CD4-positive, alpha-beta T cell (primary cell): ENCODE measurements at regions not wholly inside any gene's neighbourhood (a gene's known extent, or its start where the extent isn't known, plus 50 kb on each side); places are given as distances from the start of the nearest gene placed in this dataset.

Experiments used
- ATAC-seq: fragments of 200-7000 bp; cut with Tn5 transposase; one replicate; pipeline ENCODE4 v1.10.0; 2022; ENCODE audit warnings: mild to moderate bottlenecking; ENCODE audit not compliant: poor library complexity
- CTCF ChIA-PET: fragments of 350-600 bp; sonication (Branson Sonifier 250); formaldehyde crosslinking; loops from one replicate; lab custom pipeline; 2021; ENCODE audit warnings: antibody characterized with exemption, inconsistent platforms; lab: Charles Lee
- POLR2A ChIA-PET: fragments of 350-600 bp; sonication (Branson Sonifier 250); formaldehyde crosslinking; loops from one replicate; lab custom pipeline; 2021; ENCODE audit warnings: antibody characterized with exemption, inconsistent platforms; lab: Charles Lee
- DNase-seq, 14 experiments: peaks; one replicate each; pipeline ENCODE4 v3.0.0-alpha.2; 2013 to 2020; ENCODE audit warnings: mixed read lengths in 2 of 14
- H3K27ac ChIP-seq, 2 donors: one replicate each; pipeline versions ENCODE4 v1.5.1 to v1.7.0; 2013; ENCODE audit warnings: low read length in 2 of 2, low read depth in 1 of 2, mild to moderate bottlenecking in 1 of 2
- H3K27me3 ChIP-seq, 2 experiments: 1 replicate in 1 of 2; 2 replicates in 1 of 2; pipeline versions ENCODE4 v1.6.1 to v1.7.0; 2013; ENCODE audit warnings: low read length in 2 of 2, control low read depth in 1 of 2, mild to moderate bottlenecking in 1 of 2, moderate library complexity in 1 of 2; ENCODE audit not compliant: insufficient read depth in 2 of 2, control insufficient read depth in 1 of 2
- H3K36me3 ChIP-seq: one replicate; pipeline ENCODE4 v1.6.1; 2013; ENCODE audit warnings: low read length, control low read depth; ENCODE audit not compliant: insufficient read depth
- H3K4me1 ChIP-seq: one replicate; pipeline ENCODE4 v1.6.1; 2013; ENCODE audit warnings: low read length, control low read depth; ENCODE audit not compliant: insufficient read depth
- H3K4me3 ChIP-seq: one replicate; pipeline ENCODE4 v1.5.1; 2013; ENCODE audit warnings: mild to moderate bottlenecking, low read length, moderate library complexity
- H3K9me3 ChIP-seq, 2 experiments: 1 replicate in 1 of 2; 2 replicates in 1 of 2; pipeline versions ENCODE4 v1.6.1 to v1.7.0; 2013; ENCODE audit warnings: low read length in 2 of 2, mild to moderate bottlenecking in 2 of 2, control low read depth in 1 of 2, moderate library complexity in 1 of 2; ENCODE audit not compliant: control insufficient read depth in 1 of 2, insufficient read depth in 1 of 2
- H3K27ac Mint-ChIP-seq: one replicate; pipeline ENCODE4 v1.8.0; 2020; ENCODE audit warnings: mixed read lengths
- H3K27me3 Mint-ChIP-seq: one replicate; pipeline ENCODE4 v1.8.0; 2021; ENCODE audit warnings: mixed read lengths
- H3K36me3 Mint-ChIP-seq: one replicate; pipeline ENCODE4 v1.8.0; 2021; ENCODE audit warnings: low read depth, mixed read lengths
- H3K4me1 Mint-ChIP-seq: one replicate; pipeline ENCODE4 v1.8.0; 2021; ENCODE audit warnings: low read depth, mixed read lengths
- H3K4me3 Mint-ChIP-seq: one replicate; pipeline ENCODE4 v1.8.0; 2020; ENCODE audit warnings: mild to moderate bottlenecking, mixed read lengths
- H3K9me3 Mint-ChIP-seq: one replicate; pipeline ENCODE4 v1.8.0; 2020; ENCODE audit warnings: mixed read lengths
- intact Hi-C, 2 experiments: fragments of 100-400 bp; cut with DNase I in 1 of 2; cut with micrococcal nuclease in 1 of 2; formaldehyde crosslinking; loops; one replicate each; pipeline versions ENCODE4 v1.15.1 to v1.9.0; 2023 to 2025; cut with DNase I, micrococcal nuclease
- TF ChIP-seq, protein P1 (sequence below): fragments of 200-600 bp; IDR thresholded peaks from one replicate; pipeline ENCODE4 v1.8.0; 2022; ENCODE audit warnings: antibody characterized with exemption, mild to moderate bottlenecking

DNA sequence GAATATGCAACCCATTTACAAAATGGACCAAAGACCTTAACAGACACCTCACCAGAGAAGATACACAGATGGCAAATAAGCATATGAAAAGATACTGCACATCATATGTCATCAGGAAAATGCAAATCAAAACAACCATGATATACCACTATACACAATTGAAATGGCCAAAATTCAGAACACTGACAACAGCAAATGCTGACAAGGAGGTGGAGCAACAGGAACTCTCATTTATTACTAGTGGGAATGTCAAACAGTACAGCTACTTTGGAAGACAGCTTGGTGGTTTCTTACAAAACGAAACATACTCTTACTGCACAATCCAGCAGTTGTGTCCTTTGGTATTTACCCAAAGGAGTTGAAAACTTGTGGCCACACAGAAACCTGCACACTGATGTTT, 50.0 kb upstream of the PCGF5 start:
- H3K4me3 ChIP-seq, result no peak overlapping the region
- ChIA-PET POLR2A (interaction anchor here (0.6 kb wide), 1 partner anchor 178 kb away, joined by 3 read pairs; no protein-coding TSS in a partner anchor), CTCF (interaction anchor here (1.0 kb wide), 1 partner anchor 12 kb away, joined by 3 read pairs; no protein-coding TSS in a partner anchor)
- no peak overlapping the region for H3K27ac Mint-ChIP-seq
- H3K27me3 ChIP-seq, result no peaks in the 10 kb centered on the region
- peaks cover 3% of the 10 kb centered on the region for H3K4me1 ChIP-seq
- peaks cover 4% of the 10 kb centered on the region for H3K36me3 ChIP-seq
- H3K4me1 Mint-ChIP-seq, result peaks cover 77% of the 10 kb centered on the region
- no peaks in the 10 kb centered on the region for H3K27me3 Mint-ChIP-seq
- ATAC-seq (no peak), DNase-seq (no peak)
- H3K9me3 Mint-ChIP-seq, result peaks cover 11% of the 10 kb centered on the region
- H3K27ac ChIP-seq, result no peak overlapping the region
- no peak overlapping the region for H3K4me3 Mint-ChIP-seq
- peaks cover 3 to 5% of the 10 kb centered on the region in 2 experiments for H3K9me3 ChIP-seq
- H3K36me3 Mint-ChIP-seq, result peaks cover 63% of the 10 kb centered on the region
- intact Hi-C loops, result no loop called here
- TF ChIP-seq, protein P1, sequence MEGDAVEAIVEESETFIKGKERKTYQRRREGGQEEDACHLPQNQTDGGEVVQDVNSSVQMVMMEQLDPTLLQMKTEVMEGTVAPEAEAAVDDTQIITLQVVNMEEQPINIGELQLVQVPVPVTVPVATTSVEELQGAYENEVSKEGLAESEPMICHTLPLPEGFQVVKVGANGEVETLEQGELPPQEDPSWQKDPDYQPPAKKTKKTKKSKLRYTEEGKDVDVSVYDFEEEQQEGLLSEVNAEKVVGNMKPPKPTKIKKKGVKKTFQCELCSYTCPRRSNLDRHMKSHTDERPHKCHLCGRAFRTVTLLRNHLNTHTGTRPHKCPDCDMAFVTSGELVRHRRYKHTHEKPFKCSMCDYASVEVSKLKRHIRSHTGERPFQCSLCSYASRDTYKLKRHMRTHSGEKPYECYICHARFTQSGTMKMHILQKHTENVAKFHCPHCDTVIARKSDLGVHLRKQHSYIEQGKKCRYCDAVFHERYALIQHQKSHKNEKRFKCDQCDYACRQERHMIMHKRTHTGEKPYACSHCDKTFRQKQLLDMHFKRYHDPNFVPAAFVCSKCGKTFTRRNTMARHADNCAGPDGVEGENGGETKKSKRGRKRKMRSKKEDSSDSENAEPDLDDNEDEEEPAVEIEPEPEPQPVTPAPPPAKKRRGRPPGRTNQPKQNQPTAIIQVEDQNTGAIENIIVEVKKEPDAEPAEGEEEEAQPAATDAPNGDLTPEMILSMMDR, result no peak
